ENCODE measurements at regions not wholly inside any gene's neighbourhood (a gene's known extent, or its start where the extent isn't known, plus 50 kb on each side); places are given as distances from the start of the nearest gene placed in this dataset.

DNA sequence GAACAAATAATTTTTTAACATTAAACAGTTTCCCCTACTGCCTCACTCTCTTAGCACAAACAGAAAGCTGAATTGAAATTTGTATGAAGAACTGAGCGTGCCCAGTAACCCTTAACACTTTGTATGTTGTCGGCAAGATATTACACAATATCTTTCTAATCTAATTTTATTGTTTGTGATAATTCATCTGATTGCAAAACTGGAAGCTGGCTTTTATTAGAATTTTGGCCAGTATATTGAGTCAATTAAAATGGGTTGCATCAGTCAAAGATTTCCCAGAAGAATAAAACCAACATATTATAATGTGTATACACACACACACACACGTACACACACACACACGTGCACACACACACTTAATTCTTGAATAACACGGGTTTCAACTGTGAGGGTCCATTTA, 2332.1 kb downstream of the PCDH7 start:
- no peaks in the 10 kb centered on the region for H3K36me3 ChIP-seq (ENCODE audit: control insufficient read depth, insufficient read depth, low read length)
- H3K27ac ChIP-seq (ENCODE audit: low read length): no peak overlapping the region
- BruUV-seq (replicated peaks): no TSS peak
- CTCF ChIA-PET: no interaction called here
- intact Hi-C loops (cut with micrococcal nuclease; ENCODE audit: unreplicated experiment) (no loop called here), in situ Hi-C loops (cut with HindIII; ENCODE audit: low pct_unique_long_range_greater_than_20kb, low sequenced_read_pairs) (no loop called here)
- DNase-seq (ENCODE audit: low read depth, low spot score): no peak
- no peaks in the 10 kb centered on the region; the same call in 1 of the 2 replicates for H3K4me1 ChIP-seq (ENCODE audit: control insufficient read depth, insufficient read depth, low read length)
- no peak overlapping the region for H3K4me3 ChIP-seq (ENCODE audit: low read depth in 2 of 2, low read length in 2 of 2)
- TF ChIP-seq TCF7L2 (IDR thresholded peaks at IDR 0.05; ENCODE audit: low read depth, low read length) (no peak), SIN3A (IDR thresholded peaks at IDR 0.05; ENCODE audit: borderline replicate concordance, insufficient read depth, low read depth, low read length) (no peak), REST (IDR thresholded peaks at IDR 0.05; ENCODE audit: insufficient read depth in 1 of 2, low read depth in 2 of 2, low read length in 1 of 2) (no peak), POLR2AphosphoS5 (IDR thresholded peaks at IDR 0.05; ENCODE audit: low read depth, low read length) (no peak)
- TF ChIP-seq, protein P1, sequence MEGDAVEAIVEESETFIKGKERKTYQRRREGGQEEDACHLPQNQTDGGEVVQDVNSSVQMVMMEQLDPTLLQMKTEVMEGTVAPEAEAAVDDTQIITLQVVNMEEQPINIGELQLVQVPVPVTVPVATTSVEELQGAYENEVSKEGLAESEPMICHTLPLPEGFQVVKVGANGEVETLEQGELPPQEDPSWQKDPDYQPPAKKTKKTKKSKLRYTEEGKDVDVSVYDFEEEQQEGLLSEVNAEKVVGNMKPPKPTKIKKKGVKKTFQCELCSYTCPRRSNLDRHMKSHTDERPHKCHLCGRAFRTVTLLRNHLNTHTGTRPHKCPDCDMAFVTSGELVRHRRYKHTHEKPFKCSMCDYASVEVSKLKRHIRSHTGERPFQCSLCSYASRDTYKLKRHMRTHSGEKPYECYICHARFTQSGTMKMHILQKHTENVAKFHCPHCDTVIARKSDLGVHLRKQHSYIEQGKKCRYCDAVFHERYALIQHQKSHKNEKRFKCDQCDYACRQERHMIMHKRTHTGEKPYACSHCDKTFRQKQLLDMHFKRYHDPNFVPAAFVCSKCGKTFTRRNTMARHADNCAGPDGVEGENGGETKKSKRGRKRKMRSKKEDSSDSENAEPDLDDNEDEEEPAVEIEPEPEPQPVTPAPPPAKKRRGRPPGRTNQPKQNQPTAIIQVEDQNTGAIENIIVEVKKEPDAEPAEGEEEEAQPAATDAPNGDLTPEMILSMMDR (IDR thresholded peaks at IDR 0.05): no peak
- H3K27me3 ChIP-seq (ENCODE audit: control insufficient read depth, insufficient read depth, low read length): no peaks in the 10 kb centered on the region
- no peaks in the 10 kb centered on the region for H3K9me3 ChIP-seq (ENCODE audit: control insufficient read depth, insufficient read depth, low read depth, low read length)
- POLR2A ChIA-PET: no interaction called here
- no peak for ATAC-seq

- Histone ChIP-seq H3K27me3 (ENCODE audit: control insufficient read depth, insufficient read depth, low read length) (no peaks in the 10 kb centered on the region), H3K4me1 (ENCODE audit: control insufficient read depth, insufficient read depth, low read length) (no peaks in the 10 kb centered on the region; the same call in 1 of the 2 replicates), H3K9me3 (ENCODE audit: control insufficient read depth, insufficient read depth, low read depth, low read length) (no peaks in the 10 kb centered on the region), H3K36me3 (ENCODE audit: control insufficient read depth, insufficient read depth, low read length) (no peaks in the 10 kb centered on the region), H3K27ac (ENCODE audit: low read length) (no peak overlapping the region), H3K4me3 (ENCODE audit: low read depth in 2 of 2, low read length in 2 of 2) (no peak overlapping the region)
- intact Hi-C loops (cut with micrococcal nuclease; ENCODE audit: unreplicated experiment) (no loop called here), in situ Hi-C loops (cut with HindIII; ENCODE audit: low pct_unique_long_range_greater_than_20kb, low sequenced_read_pairs) (no loop called here)
- BruUV-seq (replicated peaks): no TSS peak
- POLR2A ChIA-PET: no interaction called here
- ATAC-seq (no peak), DNase-seq (ENCODE audit: low read depth, low spot score) (no peak)
- TF ChIP-seq, protein P1 (IDR thresholded peaks at IDR 0.05): no peak
- TF ChIP-seq POLR2AphosphoS5 (IDR thresholded peaks at IDR 0.05; ENCODE audit: low read depth, low read length) (no peak), SIN3A (IDR thresholded peaks at IDR 0.05; ENCODE audit: borderline replicate concordance, insufficient read depth, low read depth, low read length) (no peak)
- CTCF ChIA-PET: no interaction called here
These were observed 2334.0 kb downstream of the PCDH7 start for GRCh38 chr4:33054161-33054560.

Data from Panc1 (cell line).